Stimulated activated CD8-positive, alpha-beta memory T cell treated with anti-CD3 and anti-CD28 coated beads, Interleukin-2, amount 100 ng/mL, for 1 hour (primary cell): ENCODE measurements at regions not wholly inside any gene's neighbourhood (a gene's known extent, or its start where the extent isn't known, plus 50 kb on each side); places are given as distances from the start of the nearest gene placed in this dataset.

Experiments
- DNase-seq, 2 donors: peaks; one replicate each; pipeline ENCODE4 v3.0.0-alpha.2; 2020; ENCODE audit warnings: low read depth in 2 of 2

DNA sequence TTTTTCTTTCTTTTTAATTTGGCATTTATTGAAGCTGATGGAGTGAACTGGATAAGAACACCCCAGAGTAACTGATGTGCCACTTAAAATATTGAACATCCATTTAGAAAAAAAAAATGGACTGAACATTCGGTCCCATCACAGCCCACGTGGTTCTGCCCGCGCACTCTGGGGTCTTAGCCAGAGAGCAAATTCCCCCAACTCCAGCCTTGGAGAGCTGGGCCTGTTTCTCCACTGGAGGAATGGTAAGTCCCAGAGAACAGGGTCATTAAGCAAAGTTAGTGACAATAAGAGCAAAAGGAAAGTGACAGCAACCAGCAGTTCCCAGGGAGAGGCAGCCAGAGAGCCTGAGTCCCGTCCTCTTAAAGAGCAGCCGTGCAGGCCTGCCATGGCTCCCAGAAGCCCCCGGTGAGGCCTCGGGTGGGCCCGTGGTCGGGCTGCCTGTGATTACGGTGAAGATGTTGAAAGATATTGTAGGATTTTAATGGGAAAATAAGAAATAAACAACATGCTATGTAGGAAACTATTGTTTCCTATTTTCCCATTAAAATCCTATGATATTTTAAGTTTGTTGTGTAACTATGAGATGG lies 487.9 kb upstream of the MKI67 start:
- DNase-seq: no peak

DNA sequence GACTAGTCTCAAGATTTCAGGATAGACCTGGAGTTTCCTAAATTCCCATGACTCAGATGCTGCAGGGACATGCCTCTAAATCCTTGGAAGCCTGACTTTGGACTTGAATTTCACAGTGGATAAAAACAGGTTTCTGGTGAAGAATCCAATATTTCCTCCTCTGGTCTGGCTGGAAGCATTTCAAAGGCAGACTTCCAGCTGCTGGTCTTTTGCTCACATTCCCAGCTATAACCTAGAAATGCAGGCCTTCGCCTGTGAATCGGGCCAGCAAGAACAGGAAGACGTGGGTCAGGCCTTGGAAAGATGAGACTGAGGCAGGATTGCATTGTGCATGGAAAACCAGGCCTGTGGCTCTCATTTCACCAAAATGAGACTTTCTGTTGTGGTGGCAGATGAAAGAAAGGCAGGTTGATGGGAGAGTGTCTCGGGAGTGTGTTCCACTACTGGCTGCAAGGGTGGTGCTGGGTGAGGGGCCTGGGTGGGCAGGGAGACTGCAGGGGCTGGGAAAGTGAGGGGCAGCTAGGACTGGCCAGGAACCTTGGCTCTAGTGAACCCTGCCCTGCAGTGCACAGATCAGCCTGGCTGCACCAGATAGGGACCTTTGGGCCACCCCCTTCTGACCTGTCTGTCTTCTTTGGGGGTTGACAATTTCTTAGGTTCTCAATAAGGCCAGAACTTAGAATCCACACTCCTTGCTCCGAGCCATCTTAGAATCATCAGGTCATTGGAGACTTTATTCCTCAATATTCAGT lies 488.8 kb upstream of the MKI67 start:
- no peak for DNase-seq

DNA sequence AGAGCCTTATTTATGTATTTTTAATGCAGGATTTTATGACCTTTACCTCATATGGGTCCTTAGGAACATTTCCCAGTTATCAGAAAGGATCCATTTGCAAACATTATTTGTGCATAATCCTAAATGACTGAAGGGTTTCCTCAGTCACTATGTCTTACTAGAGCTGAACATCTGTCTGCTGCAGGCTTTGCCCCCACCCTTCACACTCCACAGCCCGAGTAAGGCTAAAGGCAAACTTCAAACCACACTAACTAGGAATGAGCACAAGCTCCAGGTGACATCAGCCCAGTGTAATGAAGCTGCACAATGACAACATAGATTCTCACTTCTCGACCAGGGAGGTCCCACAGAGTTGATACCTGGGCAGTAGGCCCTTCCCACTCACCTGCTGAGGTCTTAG lies 491.3 kb upstream of the MKI67 start:
- no peak for DNase-seq

DNA sequence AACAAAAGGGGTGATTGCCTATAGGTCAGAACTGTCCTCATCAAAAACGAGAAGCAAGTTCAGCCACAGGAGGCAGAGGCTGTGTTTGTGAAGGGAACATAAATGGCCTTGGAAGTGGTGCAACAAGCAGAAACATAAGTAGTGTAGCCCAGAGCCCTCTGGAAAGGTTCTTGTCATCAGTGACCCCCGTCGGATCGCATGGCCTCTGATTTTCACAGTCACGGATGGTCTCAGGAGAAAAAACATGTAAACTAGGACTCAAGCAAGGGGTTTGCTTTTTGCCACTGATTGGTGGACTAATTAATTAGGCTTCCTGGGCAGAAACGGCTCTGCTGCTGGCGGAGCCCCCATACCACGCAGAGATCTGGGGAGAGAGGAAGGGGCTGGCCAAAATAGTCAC lies 496.5 kb upstream of the MKI67 start:
- no peak for DNase-seq

DNA sequence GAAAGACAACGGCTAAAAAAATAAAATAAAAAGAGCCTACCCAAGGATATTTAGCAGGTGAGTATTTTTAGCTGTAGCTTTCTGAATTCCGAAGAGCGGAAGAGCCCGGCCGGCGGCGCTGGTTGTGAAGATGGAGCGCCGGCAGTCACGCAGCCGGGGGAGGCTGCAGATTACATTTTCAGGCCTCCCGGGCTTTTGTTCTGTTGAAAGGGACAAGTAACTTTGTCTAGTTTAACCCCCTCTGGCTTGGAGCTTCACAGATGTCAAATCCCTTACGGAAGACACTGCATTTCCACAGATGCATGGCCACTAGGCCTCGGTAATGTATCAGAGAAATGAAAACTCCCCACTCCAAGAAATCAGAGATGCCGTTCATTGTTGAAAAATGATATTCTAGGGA lies 497.6 kb upstream of the MKI67 start:
- DNase-seq: no peak

DNA sequence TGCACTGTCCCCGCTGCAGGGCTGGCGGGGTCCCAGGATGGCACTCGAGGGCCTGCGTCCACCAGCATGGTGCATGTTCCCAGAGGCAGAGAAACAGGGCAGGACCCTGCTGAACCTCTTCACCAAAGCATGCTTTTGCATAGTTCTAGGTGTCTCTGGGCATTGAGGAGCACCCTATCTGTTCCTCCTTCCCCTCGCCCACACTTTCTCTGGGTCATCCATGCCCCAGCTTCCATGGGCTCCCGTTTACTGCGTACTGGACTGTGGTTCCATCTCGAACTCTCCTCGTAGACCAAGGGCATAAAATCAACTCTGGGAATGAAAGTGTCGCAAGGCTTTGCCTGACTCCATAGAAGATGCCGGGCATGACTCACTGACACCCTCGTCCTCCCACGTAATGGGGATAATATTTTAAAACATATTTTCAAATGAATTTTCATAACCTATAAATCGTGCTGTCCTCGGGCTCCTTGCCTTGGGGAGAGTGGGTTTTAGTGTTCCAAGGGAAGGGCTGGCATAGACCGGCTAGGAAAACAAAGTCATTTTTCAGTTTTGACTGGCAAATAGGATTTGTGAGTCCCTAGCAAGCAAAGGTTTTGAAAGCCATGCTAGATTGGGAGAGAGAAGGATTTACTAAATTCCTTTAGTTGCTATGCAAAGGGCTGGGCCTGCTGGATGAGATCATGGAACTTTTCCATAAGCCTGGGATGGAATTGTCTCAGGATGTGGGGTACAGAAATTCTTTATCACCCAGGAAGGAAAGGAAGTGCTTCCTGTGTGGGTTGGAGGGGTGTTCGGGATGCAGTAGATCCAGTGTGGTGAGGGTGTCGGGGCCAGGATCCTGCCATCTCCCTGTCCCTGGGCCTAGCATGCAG lies 498.7 kb upstream of the MKI67 start:
- DNase-seq: no peak

DNA sequence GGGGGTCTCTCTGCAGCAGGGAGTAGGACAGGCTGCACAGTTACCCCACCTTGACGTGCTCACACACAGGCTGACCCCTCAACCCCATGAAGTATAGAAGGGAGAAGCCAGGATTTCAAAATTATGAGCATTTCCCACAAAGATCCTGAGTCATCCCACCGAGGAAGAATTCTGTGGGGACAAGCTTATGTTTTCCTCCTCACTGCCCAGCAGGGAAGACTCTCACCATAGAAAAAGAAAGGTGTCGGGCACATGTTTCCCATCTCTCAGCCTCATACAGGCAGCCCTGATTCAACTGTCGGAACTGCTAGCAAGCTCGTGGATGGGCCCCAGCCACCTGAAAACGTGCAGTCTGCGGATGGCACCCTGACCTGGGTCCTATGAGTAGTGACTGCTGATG lies 499.7 kb upstream of the MKI67 start:
- no peak for DNase-seq

DNA sequence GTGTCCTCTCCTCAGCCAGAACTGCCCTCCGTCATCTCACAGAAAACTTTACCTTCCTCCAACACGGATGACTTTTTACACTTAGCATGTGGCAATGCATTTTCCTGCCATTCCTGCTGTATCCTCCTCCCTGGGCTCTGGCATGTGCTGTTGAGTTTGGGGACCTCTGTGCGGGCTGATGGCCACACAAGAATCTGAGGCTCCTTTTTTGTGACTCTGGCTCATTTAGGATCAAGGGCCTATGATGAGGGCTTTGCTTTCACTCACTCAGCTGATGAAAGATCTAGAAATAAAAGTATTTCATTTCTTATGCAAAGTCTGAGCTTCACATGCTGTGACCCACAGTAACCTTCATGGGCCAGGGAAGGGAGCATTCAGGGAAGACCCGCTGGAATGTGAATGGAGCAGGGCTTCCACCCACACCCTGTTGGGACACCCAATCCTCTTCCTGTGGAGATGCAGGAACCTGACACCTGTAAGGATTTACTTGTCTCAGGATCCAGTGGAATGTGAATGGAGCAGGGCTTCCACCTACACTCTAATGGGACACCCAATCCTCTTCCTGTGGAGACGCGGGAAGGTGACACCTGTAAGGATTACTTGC lies 500.3 kb upstream of the MKI67 start:
- no peak for DNase-seq

DNA sequence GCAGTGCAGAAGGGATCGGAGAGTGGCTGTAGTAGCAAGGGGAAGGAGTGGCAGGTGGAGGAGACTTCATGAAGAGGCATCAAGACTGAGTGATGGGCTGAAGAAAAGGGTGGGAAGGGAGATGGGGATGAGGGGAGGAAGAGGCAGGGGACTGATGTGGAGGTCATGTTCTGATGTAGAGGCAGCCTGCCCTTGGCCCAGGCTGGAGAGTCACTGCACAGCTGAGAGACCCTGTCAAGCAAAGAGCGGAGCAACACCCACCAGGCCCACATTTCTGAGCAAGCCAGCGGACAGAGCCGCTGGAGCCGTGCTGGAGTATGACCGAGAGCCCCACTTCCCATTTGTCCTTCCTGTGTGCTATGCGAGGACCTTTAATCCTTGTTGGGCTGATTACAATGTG lies 501.6 kb upstream of the MKI67 start:
- no peak for DNase-seq

DNA sequence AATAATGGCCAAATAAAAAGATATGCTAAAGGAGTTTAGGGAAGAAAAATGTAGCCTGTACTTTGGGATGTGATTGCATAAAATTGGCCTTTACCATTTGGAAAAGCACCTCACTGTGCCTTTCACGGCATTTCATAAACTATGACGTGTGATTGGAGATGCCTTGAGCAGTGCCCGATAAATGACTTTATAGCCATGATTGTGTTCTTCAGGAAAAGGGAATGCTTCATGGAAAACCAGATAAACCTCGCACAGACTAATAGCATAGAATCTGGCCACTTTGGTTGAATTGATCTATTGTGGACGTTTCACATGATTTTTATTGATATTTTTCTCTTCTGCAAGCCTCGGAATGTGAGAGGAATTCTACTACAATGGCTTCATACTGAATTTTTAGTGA lies 502.0 kb upstream of the MKI67 start:
- no peak for DNase-seq

DNA sequence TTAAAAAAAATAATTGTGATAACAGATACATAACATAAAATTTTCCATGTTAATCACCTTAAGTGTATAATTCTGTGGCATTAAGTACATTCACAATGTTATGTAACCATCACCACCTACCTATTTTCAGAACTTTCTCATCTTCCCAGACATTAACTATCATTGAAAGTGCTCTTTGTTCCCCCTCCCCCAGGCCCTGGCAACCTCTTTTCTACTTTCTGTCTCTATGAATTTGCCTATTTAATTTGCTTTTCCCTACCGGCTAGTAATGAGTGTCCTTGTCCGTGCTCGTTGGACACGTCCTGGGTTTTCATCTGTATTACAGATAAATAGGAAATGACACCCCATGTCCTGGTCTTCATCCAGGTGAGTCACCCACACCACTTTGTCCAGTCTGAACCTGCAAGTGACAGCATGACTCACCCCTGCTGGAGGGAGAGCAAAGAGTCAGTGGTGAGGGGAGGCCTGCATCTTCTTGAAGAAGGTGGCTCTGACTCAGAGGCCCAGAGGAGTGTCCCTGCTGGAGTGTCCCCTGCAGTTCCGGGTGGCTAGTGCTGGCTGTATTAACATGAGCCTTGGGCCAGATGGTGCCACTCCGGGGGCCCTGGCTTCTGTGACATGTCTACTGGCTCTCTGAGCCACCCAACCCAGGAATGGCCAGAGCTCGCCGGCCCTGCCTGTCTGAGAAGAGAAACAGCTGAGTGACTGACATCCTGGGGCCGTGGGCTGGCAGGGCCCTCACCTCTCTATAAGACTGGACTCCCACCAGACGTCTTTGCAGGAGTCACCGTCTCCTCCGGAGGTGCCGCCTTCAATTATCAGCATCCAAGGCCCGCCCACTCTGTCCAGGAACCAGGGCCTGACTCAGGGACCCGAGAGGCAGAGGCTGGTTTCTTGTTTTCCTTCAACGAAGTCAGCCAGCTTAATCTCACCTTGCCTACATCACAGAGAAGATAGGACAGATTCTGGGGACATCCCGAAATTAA lies 503.2 kb upstream of the MKI67 start:
- DNase-seq: no peak

DNA sequence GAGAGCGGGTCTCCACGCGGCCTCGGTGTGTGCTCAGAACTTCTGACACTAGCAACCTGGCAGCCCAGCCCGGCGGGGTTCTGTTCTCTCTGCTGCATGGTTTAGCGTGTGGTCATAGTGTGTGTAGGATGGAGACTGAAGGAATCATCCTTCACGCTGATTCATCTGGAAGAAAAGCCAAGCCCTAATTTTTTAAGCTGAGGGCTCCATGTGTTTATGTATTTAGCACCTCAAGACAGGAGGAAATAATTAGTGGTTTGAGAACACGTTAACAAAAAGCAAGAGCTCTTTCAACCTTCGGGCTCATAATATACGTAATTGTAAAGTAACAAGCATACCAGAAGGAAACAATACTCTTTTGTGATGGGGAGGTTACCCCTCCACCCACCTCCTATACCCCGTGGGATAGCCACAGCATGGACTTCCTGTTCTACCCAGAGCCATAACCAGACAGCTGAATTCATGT lies 504.6 kb upstream of the MKI67 start:
- no peak for DNase-seq

DNA sequence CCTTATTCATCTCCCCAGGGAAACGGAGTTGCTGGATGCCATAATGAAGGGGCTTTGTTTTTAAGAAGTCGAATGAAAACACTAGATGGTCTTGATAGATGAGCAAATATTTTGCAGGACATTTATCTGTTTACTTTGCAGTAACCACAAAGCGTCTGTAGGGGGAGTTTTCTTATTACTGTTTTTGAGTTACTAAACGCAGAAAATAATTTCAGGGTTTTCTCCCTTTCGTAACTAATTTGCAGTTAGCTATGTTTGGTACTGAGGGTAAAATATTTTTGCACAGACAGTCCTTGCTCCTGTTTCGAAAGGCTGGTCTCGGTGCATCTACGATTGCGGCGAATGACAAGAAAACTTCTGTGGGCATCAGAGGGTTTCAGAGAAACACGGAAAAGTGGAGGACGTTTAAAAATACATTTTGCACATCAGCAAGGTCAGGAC lies 505.6 kb upstream of the MKI67 start:
- no peak for DNase-seq

DNA sequence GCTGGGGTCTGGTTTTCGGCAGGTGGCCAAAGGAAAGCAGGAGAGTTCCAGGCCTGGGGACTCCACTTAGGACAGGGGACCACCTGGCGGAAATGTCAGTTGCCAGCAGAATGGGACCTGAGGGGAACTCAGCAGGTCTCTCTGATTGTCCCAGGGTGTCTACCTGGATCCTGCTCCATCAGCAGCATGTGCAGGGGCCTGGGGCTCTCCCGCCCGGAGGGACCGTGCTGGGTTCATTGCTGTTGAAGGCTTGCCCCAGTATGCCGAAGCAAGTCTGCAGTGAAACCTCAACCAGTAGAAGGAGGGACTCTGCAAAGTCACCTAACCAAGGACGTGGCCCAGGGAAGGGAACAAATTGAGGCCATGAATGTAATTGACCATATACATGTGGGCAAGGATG lies 506.5 kb upstream of the MKI67 start:
- no peak for DNase-seq

DNA sequence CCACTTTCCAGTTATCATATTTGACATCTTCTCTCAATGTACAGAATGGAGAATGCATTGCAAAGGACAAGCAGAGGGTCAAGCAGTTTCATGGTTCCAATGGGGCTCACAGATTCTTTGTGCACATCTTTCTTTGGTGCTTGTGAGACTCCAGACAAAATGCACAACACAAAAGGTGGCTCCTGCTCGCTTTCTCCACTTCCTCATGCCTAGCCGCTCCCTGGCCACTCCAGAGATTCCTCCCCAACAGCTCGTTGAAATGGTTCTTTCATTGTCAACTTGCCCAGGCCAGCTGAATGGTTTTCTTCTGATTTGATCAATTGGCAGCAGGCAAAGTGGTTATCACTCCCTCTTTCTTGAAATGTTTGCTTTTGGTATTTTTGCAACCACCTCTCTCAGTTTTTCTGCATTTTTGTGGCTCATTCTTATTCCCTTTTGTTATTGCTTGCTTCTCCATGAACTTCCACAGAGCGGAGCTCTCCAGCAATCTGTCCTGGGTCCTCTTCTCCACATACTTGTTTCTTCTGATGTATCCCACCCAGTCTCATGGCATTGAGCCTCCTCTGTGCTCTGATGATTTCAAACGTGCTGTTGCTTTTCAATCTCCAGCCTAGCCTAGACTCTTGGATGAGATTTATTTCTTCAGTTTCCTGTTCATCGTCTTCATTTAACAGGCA lies 507.8 kb upstream of the MKI67 start:
- no peak for DNase-seq

DNA sequence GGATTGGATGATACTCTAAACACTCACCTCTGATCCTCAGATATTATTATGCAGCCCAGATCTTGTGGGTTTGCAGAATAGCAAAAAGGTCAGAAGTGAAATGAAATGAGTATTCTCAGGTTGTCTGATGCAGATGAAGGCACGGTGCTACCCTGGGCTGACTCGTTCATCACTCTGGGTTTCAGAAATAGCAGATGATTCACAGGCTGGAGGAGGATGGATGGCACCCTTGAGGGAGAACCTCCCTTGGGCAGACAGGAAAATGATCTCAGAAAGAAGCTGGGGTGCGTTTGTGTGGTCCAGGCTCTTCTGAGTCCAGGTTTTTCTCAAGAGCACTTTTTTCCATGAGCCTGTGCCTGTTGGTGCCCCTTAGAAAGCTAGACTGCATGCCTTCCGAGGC lies 515.8 kb upstream of the MKI67 start:
- no peak for DNase-seq

DNA sequence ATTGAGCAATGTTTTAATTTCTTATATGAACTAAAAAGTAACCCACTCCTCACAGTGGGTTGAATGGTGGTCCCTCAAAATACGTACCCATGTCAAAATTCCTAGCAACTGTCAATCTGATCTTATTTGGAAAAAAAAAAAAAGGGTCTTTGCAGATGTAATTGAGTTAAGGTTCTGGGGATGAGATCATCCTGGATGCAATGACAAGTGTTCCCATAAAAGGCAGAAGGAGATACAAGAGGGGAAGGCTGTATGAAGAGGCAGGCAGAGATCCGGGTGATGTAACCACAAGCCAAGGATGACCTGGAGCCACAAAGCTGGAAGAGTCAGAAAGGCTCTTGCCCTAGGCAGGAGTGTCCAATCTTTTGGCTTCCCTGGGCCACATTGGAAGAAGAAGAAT lies 516.3 kb upstream of the MKI67 start:
- DNase-seq: no peak

DNA sequence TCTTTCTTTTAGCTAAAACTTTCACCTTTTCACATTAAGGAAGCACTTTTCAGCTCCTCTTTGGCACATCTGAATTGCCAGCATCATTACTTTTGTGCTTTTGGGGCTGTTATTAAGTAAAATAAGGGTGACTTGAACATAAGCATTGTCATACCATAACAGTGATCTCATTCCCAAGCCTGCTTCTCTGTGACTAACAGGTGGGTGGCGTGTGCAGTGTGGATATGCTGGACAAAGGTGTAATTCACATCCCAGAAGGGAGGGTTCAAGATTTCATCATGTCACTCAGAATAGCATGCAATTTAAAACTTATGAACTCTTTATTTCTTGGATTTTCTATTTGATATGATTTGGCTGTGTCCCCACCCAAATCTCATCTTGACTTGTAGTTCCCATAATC lies 517.4 kb upstream of the MKI67 start:
- no peak for DNase-seq

DNA sequence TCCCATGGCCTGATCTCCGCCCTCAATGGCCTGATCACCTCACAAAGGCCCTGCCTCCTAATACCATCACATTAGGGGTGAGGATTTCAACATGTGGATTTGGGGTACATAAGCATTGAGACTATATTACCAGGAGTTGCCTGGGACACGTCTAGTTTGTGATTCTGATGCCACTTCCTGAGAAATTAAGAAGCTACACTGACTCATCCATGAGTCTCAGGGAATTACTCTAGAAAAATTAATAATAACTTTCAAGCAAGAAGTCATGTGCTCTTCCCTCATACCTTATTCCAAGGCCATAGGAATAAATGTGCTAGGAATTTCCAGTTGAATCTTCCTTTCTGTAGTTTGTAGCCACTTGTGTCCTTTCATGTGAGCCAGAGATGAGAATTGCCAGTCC lies 519.3 kb upstream of the MKI67 start:
- DNase-seq: no peak

DNA sequence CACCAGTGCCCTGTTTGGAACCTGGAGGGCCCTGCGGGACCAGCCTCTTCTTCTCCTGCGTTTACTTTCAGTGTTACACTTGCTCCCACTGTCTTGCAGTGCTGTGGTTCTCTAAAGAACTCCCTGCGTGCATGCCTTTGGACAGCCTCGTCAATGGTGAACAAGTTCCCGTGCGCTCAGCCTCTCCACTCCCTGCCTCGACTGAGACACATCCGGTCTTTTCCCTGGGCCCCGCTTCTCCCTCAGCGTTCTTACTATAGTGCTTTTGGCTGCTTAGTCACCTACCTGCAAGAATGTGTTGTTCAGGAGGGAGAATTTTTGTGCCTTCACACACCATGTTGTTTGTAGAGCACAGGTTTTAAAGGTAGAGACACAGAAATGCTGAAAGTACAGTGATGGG lies 520.7 kb upstream of the MKI67 start:
- no peak for DNase-seq

DNA sequence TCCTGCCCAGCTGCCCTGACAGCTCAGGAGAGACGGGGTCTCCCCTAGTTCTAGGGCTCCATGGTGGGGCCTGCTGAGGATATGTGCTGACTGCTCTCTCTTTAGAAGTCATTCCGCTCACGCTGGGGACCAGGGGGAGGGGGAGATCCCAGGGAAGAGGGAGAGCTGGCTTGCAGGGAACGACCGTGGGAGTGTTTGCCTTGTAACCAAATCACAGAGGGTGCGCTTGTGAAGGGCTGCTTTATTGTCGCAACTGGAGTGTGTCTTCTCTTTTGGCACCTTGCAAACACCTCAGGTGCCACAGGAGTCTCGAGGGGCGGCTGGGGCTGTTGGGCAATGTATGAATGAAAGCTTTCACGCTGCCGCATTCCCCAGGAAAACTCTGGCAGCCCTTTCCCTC lies 531.3 kb upstream of the MKI67 start:
- no peak for DNase-seq
